K562 (cell line): ENCODE measurements at regions not wholly inside any gene's neighbourhood (a gene's known extent, or its start where the extent isn't known, plus 50 kb on each side); places are given as distances from the start of the nearest gene placed in this dataset.

ENCODE experiments used
- ASH1L ChIP-seq: fragments of 450-650 bp; IDR thresholded peaks from 2 replicates; pipeline ENCODE4 v1.6.1; 2018; ENCODE audit warnings: borderline replicate concordance, mild to moderate bottlenecking, low read depth; ENCODE audit not compliant: partially characterized antibody
- BHLHE40 ChIP-seq: IDR thresholded peaks from 2 replicates; pipeline ENCODE4 v1.6.1; 2011; ENCODE audit warnings: low read length, improper control_type of control experiment
- CHCHD3 ChIP-seq: fragments of 250-450 bp; sonication (Bioruptor Pico); IDR thresholded peaks from 2 replicates; pipeline ENCODE4 v2.1.2; 2022; ENCODE audit warnings: mild to moderate bottlenecking
- EP400 ChIP-seq: fragments of 450-650 bp; IDR thresholded peaks from 2 replicates; pipeline ENCODE4 v1.6.1; 2017; ENCODE audit warnings: antibody characterized with exemption, mild to moderate bottlenecking, moderate library complexity
- KDM5B ChIP-seq: fragments of 200-600 bp; sonication (generic); IDR thresholded peaks from 2 replicates; pipeline ENCODE4 v1.6.1; 2012; ENCODE audit warnings: low read depth, mild to moderate bottlenecking, moderate library complexity, low read length, control low read depth, inconsistent platforms; ENCODE audit not compliant: insufficient replicate concordance
- MAZ ChIP-seq, 2 experiments: fragments of 450-650 bp in 1 of 2; sonication (generic) in 1 of 2; formaldehyde crosslinking; IDR thresholded peaks in 1 of 2; conservative IDR thresholded peaks in 1 of 2; 2 replicates each; pipeline versions ENCODE4 v1.4.0 to v1.5.0; 2020; ENCODE audit warnings: mild to moderate bottlenecking in 1 of 2, missing genetic modification reagents in 1 of 2
- MCM2 ChIP-seq: fragments of 450-650 bp; IDR thresholded peaks from 2 replicates; pipeline ENCODE4 v1.6.1; 2017; ENCODE audit warnings: low read depth, mild to moderate bottlenecking
- MCM3 ChIP-seq: fragments of 450-650 bp; IDR thresholded peaks from 2 replicates; pipeline ENCODE4 v1.6.1; 2016
- NCOA4 ChIP-seq: fragments of 450-650 bp; IDR thresholded peaks from 2 replicates; pipeline ENCODE4 v1.6.1; 2018; ENCODE audit warnings: mild to moderate bottlenecking; ENCODE audit not compliant: partially characterized antibody
- NEUROD1 ChIP-seq: fragments of 150-350 bp; IDR thresholded peaks from 2 replicates; pipeline ENCODE4 v1.6.1; 2014; ENCODE audit warnings: borderline replicate concordance, low read length, low read depth; ENCODE audit not compliant: partially characterized antibody
- NR1H2 ChIP-seq: sonication (generic); formaldehyde crosslinking; IDR thresholded peaks from 2 replicates; pipeline ENCODE4 v1.4.0; 2020; ENCODE audit warnings: mild to moderate bottlenecking, missing genetic modification reagents
- PHB2 ChIP-seq: fragments of 450-650 bp; IDR thresholded peaks from 2 replicates; pipeline ENCODE4 v1.6.1; 2017; ENCODE audit warnings: low read depth
- PTRF ChIP-seq: fragments of 450-650 bp; IDR thresholded peaks from 2 replicates; pipeline ENCODE4 v1.6.1; 2016; ENCODE audit warnings: mild to moderate bottlenecking, missing genetic modification characterization, missing compliant biosample characterization
- SMARCA4 ChIP-seq: fragments of 450-650 bp; IDR thresholded peaks from 2 replicates; pipeline ENCODE4 v1.6.1; 2016
- SRSF3 ChIP-seq: fragments of 200-400 bp; formaldehyde crosslinking; IDR thresholded peaks from 2 replicates; pipeline ENCODE4 v1.6.1; 2016; ENCODE audit warnings: mild to moderate bottlenecking, low read length, moderate library complexity; ENCODE audit not compliant: insufficient read depth
- U2AF1 ChIP-seq: fragments of 200-400 bp; formaldehyde crosslinking; optimal IDR thresholded peaks from 2 replicates; pipeline ENCODE3; 2017; ENCODE audit warnings: mild to moderate bottlenecking, low read depth, low read length, moderate library complexity
- ZBTB1 ChIP-seq: sonication (generic); formaldehyde crosslinking; IDR thresholded peaks from 2 replicates; pipeline ENCODE4 v1.8.1; 2023; ENCODE audit warnings: missing genetic modification reagents, low read depth, mild to moderate bottlenecking, borderline replicate concordance
- ZNF79 ChIP-seq: fragments of 250-450 bp; sonication (Bioruptor Pico); IDR thresholded peaks from 2 replicates; pipeline ENCODE4 v1.4.0; 2020; ENCODE audit warnings: low read depth, mild to moderate bottlenecking, moderate library complexity
- TF ChIP-seq, protein P1 (sequence below): sonication (generic); formaldehyde crosslinking; IDR thresholded peaks from 2 replicates; pipeline ENCODE4 v1.4.0; 2020; ENCODE audit warnings: mild to moderate bottlenecking, missing genetic modification reagents
- TF ChIP-seq, protein P2 (sequence below): sonication (generic); IDR thresholded peaks from 2 replicates; pipeline ENCODE4 v1.6.1; 2016

DNA sequence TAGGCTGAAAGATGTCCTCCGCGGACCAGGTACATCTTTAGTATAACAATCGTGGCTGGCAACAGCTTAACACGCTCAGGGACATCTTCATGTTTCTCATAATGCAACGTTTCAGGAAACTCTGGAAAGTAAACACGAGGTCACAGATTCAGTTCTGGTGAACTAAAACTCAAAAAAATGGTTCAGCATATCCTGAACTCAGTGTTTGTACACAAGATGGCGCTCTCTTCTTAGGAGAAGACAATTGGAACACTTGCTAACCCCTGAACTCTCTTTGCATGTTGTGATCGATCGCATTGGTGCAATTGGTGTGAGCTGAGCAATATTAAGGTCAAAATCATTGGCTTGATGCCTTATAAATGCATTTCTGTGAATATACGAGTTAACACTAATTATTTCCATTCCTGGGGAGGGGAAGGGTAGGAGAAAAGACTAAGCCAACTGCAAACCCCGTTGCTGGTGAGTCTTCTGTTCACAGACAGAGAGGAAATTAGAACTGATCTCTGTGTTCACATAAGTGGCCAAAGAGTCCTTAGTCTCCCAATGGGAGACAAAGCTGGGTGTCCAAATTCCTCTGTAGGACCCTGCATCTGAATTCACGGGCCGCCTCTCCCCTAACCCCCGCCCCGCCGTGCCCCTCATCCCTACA is 52.6 kb upstream of the FAM180A start (continued):
- TF ChIP-seq MAZ (CRISPR knock-in tag; conservative IDR thresholded peaks at IDR 0.05 in 1 of 2, IDR thresholded peaks at IDR 0.05 in 1 of 2) = no peak
- no peak for TF ChIP-seq SMARCA4
- no peak for TF ChIP-seq MCM2
- TF ChIP-seq ZBTB1 = no peak
- TF ChIP-seq SRSF3 = no peak
- TF ChIP-seq ASH1L = no peak
- no peak for TF ChIP-seq ZNF79 (CRISPR knock-in tag)
- TF ChIP-seq MCM3 = no peak
- no peak for TF ChIP-seq NCOA4
- TF ChIP-seq, protein P1, sequence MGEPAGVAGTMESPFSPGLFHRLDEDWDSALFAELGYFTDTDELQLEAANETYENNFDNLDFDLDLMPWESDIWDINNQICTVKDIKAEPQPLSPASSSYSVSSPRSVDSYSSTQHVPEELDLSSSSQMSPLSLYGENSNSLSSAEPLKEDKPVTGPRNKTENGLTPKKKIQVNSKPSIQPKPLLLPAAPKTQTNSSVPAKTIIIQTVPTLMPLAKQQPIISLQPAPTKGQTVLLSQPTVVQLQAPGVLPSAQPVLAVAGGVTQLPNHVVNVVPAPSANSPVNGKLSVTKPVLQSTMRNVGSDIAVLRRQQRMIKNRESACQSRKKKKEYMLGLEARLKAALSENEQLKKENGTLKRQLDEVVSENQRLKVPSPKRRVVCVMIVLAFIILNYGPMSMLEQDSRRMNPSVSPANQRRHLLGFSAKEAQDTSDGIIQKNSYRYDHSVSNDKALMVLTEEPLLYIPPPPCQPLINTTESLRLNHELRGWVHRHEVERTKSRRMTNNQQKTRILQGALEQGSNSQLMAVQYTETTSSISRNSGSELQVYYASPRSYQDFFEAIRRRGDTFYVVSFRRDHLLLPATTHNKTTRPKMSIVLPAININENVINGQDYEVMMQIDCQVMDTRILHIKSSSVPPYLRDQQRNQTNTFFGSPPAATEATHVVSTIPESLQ (CRISPR knock-in tag) = no peak
- no peak for TF ChIP-seq PHB2
- TF ChIP-seq KDM5B = no peak
- no peak for TF ChIP-seq U2AF1
- TF ChIP-seq CHCHD3 = no peak
- no peak for TF ChIP-seq BHLHE40
- TF ChIP-seq, protein P2, sequence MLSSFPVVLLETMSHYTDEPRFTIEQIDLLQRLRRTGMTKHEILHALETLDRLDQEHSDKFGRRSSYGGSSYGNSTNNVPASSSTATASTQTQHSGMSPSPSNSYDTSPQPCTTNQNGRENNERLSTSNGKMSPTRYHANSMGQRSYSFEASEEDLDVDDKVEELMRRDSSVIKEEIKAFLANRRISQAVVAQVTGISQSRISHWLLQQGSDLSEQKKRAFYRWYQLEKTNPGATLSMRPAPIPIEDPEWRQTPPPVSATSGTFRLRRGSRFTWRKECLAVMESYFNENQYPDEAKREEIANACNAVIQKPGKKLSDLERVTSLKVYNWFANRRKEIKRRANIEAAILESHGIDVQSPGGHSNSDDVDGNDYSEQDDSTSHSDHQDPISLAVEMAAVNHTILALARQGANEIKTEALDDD = peak; percentile 62
- TF ChIP-seq EP400 = no peak
- no peak for TF ChIP-seq NR1H2 (CRISPR knock-in tag)
- peak; percentile 19 for TF ChIP-seq NEUROD1
- TF ChIP-seq PTRF (tag) = no peak
